IPS-20b (cell line): ENCODE measurements at regions not wholly inside any gene's neighbourhood (a gene's known extent, or its start where the extent isn't known, plus 50 kb on each side); places are given as distances from the start of the nearest gene placed in this dataset.

Experiments used
- H3K27ac ChIP-seq: one replicate; pipeline ENCODE4 v1.5.1; 2013; ENCODE audit warnings: low read length
- H3K27me3 ChIP-seq: 2 replicates; pipeline ENCODE4 v1.6.1; 2013; ENCODE audit warnings: mild to moderate bottlenecking, low read length, inconsistent platforms; ENCODE audit not compliant: insufficient read depth
- H3K36me3 ChIP-seq: 2 replicates; pipeline ENCODE4 v1.6.1; 2013; ENCODE audit warnings: low read depth, mild to moderate bottlenecking, inconsistent platforms, low read length, moderate library complexity; ENCODE audit not compliant: insufficient read depth
- H3K4me1 ChIP-seq: 2 replicates; pipeline ENCODE4 v1.6.1; 2013; ENCODE audit warnings: mild to moderate bottlenecking, control low read depth, inconsistent platforms, low read length, moderate library complexity; ENCODE audit not compliant: insufficient read depth
- H3K4me3 ChIP-seq: 2 replicates; pipeline ENCODE4 v1.5.1; 2013; ENCODE audit warnings: mild to moderate bottlenecking, low read length, inconsistent platforms
- H3K9ac ChIP-seq: 2 replicates; pipeline ENCODE4 v1.6.1; 2013; ENCODE audit warnings: low read depth, mild to moderate bottlenecking, inconsistent platforms, low read length, moderate library complexity
- H3K9me3 ChIP-seq: 2 replicates; pipeline ENCODE4 v1.6.1; 2013; ENCODE audit warnings: mild to moderate bottlenecking, low read depth, low read length, inconsistent platforms; ENCODE audit not compliant: insufficient read depth

- no peak overlapping the region for H3K27ac ChIP-seq
- H3K4me3 ChIP-seq: no peak overlapping the region
- no peaks in the 10 kb centered on the region for H3K9me3 ChIP-seq
- H3K4me1 ChIP-seq: no peaks in the 10 kb centered on the region
- H3K36me3 ChIP-seq: no peaks in the 10 kb centered on the region
- no peak overlapping the region for H3K9ac ChIP-seq
- no peaks in the 10 kb centered on the region for H3K27me3 ChIP-seq
Measured at GRCh38 chr10:118912961-118913600, 116.4 kb upstream of the NANOS1 start.

DNA sequence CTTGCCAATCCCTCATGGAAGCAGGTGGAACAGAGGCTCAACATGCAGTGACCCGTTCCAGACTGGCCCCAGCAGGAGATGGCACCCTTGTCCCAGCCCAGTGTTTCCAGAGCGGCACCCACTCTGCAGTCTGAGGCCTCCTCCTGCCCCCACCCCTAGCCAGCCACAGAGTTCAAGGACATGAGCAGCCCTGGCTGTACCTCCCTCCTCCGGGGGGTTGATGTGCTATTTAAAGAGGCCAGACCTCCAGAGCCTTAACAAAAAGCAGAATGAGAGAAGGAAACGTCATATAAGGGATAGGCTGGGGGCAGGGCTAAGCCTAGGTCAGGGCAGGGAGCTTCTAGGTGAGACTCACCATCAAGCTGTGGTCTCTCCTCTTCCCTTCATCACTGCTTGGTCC, 115.7 kb upstream of the NANOS1 start:
- Histone ChIP-seq H3K36me3 (no peaks in the 10 kb centered on the region), H3K9me3 (no peaks in the 10 kb centered on the region), H3K4me1 (no peaks in the 10 kb centered on the region), H3K4me3 (no peak overlapping the region), H3K27me3 (no peaks in the 10 kb centered on the region), H3K9ac (no peak overlapping the region), H3K27ac (no peak overlapping the region)

- H3K9me3 ChIP-seq: no peaks in the 10 kb centered on the region
- no peaks in the 10 kb centered on the region for H3K36me3 ChIP-seq
- H3K9ac ChIP-seq: no peak overlapping the region
- H3K27me3 ChIP-seq: no peaks in the 10 kb centered on the region
- no peak overlapping the region for H3K27ac ChIP-seq
- no peak overlapping the region for H3K4me3 ChIP-seq
- H3K4me1 ChIP-seq: no peaks in the 10 kb centered on the region
Measured at GRCh38 chr10:118914629-118915028, 114.9 kb upstream of the NANOS1 start.

- Histone ChIP-seq H3K27ac (no peak overlapping the region), H3K27me3 (no peaks in the 10 kb centered on the region), H3K9me3 (no peaks in the 10 kb centered on the region), H3K36me3 (no peaks in the 10 kb centered on the region), H3K4me1 (no peaks in the 10 kb centered on the region), H3K9ac (no peak overlapping the region), H3K4me3 (no peak overlapping the region)
Measured at GRCh38 chr10:118915161-118915560, 114.4 kb upstream of the NANOS1 start.

- no peaks in the 10 kb centered on the region for H3K27me3 ChIP-seq
- H3K4me1 ChIP-seq: no peaks in the 10 kb centered on the region
- H3K27ac ChIP-seq: no peak overlapping the region
- no peaks in the 10 kb centered on the region for H3K36me3 ChIP-seq
- no peaks in the 10 kb centered on the region for H3K9me3 ChIP-seq
- H3K4me3 ChIP-seq: no peak overlapping the region
- H3K9ac ChIP-seq: no peak overlapping the region
Measured at GRCh38 chr10:118916777-118917176, 112.7 kb upstream of the NANOS1 start.

DNA sequence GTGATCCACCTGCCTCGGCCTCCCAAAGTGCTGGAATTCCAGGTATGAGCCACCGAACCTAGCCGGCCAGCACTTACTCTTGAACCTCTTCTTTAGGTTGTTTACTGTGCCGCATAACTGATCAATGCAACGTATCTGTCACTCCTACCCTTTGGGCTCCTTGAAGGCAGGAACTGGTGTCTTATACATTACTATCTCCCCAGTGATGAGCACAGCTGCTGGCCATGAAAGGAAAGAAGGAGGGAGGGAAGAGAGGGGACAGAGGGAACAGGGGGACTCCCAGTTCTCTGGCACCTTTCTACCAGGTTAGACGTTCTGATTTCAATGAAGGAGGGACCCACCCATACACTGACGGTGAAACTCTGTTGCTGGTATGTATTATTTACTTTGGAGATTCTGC, 111.8 kb upstream of the NANOS1 start:
- Histone ChIP-seq H3K36me3 (no peaks in the 10 kb centered on the region), H3K4me3 (no peak overlapping the region), H3K9me3 (no peaks in the 10 kb centered on the region), H3K27ac (no peak overlapping the region), H3K9ac (no peak overlapping the region), H3K27me3 (no peaks in the 10 kb centered on the region), H3K4me1 (no peaks in the 10 kb centered on the region)

- Histone ChIP-seq H3K4me1 (no peaks in the 10 kb centered on the region), H3K4me3 (no peak overlapping the region), H3K9ac (no peak overlapping the region), H3K36me3 (no peaks in the 10 kb centered on the region), H3K27me3 (no peaks in the 10 kb centered on the region), H3K9me3 (no peaks in the 10 kb centered on the region), H3K27ac (no peak overlapping the region)
Measured at GRCh38 chr10:118918116-118918515, 111.4 kb upstream of the NANOS1 start.

DNA sequence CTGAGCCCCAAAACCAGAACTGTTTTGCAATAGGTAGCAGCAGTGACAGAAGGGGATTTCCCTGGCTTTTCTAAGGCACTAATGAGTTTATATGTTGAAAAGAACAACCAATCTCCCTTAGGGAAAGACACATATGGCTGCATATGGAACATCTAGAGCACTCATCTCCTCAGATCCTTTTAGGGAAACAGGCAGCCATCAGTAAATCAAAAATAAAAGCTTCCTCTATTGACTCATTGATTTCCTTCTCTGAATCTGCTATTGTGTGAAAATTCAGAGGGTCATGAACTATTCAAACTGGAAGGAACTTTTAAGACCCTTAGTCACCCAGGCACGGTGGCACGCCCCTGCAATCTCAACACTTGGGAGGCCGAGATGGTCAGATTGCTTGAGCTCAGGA, 110.9 kb upstream of the NANOS1 start:
- Histone ChIP-seq H3K36me3 (no peaks in the 10 kb centered on the region), H3K27me3 (no peaks in the 10 kb centered on the region), H3K4me3 (no peak overlapping the region), H3K4me1 (no peaks in the 10 kb centered on the region), H3K9me3 (no peaks in the 10 kb centered on the region), H3K27ac (no peak overlapping the region), H3K9ac (no peak overlapping the region)

GRCh38 chr10:118920206-118920605, 109.3 kb upstream of the NANOS1 start:
- no peaks in the 10 kb centered on the region for H3K36me3 ChIP-seq
- H3K27ac ChIP-seq: no peak overlapping the region
- H3K9me3 ChIP-seq: no peaks in the 10 kb centered on the region
- no peak overlapping the region for H3K4me3 ChIP-seq
- H3K27me3 ChIP-seq: no peaks in the 10 kb centered on the region
- H3K9ac ChIP-seq: no peak overlapping the region
- H3K4me1 ChIP-seq: no peaks in the 10 kb centered on the region

GRCh38 chr10:118922226-118922625, 107.3 kb upstream of the NANOS1 start:
- no peaks in the 10 kb centered on the region for H3K9me3 ChIP-seq
- H3K27me3 ChIP-seq: no peaks in the 10 kb centered on the region
- no peaks in the 10 kb centered on the region for H3K36me3 ChIP-seq
- no peaks in the 10 kb centered on the region for H3K4me1 ChIP-seq
- H3K27ac ChIP-seq: no peak overlapping the region
- no peak overlapping the region for H3K4me3 ChIP-seq
- no peak overlapping the region for H3K9ac ChIP-seq

- no peak overlapping the region for H3K9ac ChIP-seq
- no peaks in the 10 kb centered on the region for H3K36me3 ChIP-seq
- no peaks in the 10 kb centered on the region for H3K27me3 ChIP-seq
- no peaks in the 10 kb centered on the region for H3K9me3 ChIP-seq
- no peak overlapping the region for H3K27ac ChIP-seq
- no peak overlapping the region for H3K4me3 ChIP-seq
- no peaks in the 10 kb centered on the region for H3K4me1 ChIP-seq
Measured at GRCh38 chr10:118922972-118923371, 106.5 kb upstream of the NANOS1 start.

DNA sequence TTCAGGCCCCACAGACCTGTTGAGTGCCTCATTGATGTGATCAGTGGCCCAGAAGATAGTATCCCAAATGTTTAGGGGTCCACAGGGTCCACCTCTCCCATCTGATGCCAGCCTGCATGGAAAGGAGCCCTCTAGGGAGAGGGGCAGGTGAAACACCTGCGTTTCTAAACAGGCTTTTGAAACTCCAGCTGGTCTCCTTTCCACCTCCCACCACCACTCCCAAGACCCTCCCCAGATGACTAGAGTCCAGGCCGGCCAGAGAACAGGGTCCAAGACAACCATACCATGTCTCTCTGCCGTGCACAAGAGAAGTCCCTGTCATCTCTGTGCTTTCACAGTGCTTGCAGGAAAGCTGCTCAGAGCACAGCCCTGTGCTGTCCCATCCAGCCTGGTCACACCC, 105.0 kb upstream of the NANOS1 start:
- Histone ChIP-seq H3K9ac (no peak overlapping the region), H3K27me3 (no peaks in the 10 kb centered on the region), H3K27ac (no peak overlapping the region), H3K4me1 (no peaks in the 10 kb centered on the region), H3K9me3 (no peaks in the 10 kb centered on the region), H3K36me3 (no peaks in the 10 kb centered on the region), H3K4me3 (no peak overlapping the region)
